Gastrocnemius medialis (tissue), 4 donors: ENCODE measurements at regions not wholly inside any gene's neighbourhood (a gene's known extent, or its start where the extent isn't known, plus 50 kb on each side); places are given as distances from the start of the nearest gene placed in this dataset.

Experiments
- ATAC-seq, 2 donors: fragments of 150-250 bp; one replicate each; pipeline ENCODE4 v1.9.1; 2016
- DNase-seq, 2 donors: peaks; one replicate each; pipeline ENCODE4 v3.0.0-alpha.2; 2019
- H3K27ac ChIP-seq, 4 donors: fragments of 200-600 bp; sonication (generic); 1 replicate in 1 of 4; 2 replicates in 3 of 4; pipeline ENCODE4 v1.5.1; 2016 to 2018; ENCODE audit warnings: mild to moderate bottlenecking in 2 of 4, moderate library complexity in 1 of 4
- H3K27me3 ChIP-seq, 3 donors: fragments of 200-600 bp; sonication (generic) in 2 of 3; 1 replicate in 1 of 3; 2 replicates in 2 of 3; pipeline versions ENCODE4 v1.5.1 to v1.6.0; 2016 to 2019; ENCODE audit warnings: mild to moderate bottlenecking in 1 of 3, moderate library complexity in 1 of 3
- H3K36me3 ChIP-seq, 2 donors: fragments of 200-600 bp; sonication (generic) in 1 of 2; one replicate each; pipeline ENCODE4 v1.5.1; 2017 to 2018
- H3K4me1 ChIP-seq, 2 donors: fragments of 200-600 bp; sonication (generic) in 1 of 2; one replicate each; pipeline ENCODE4 v1.5.1; 2016 to 2017; ENCODE audit warnings: mild to moderate bottlenecking in 2 of 2
- H3K4me3 ChIP-seq, 4 donors: fragments of 200-600 bp; sonication (generic) in 3 of 4; 1 replicate in 1 of 4; 2 replicates in 3 of 4; pipeline ENCODE4 v1.5.1; 2016 to 2019; ENCODE audit warnings: mild to moderate bottlenecking in 2 of 4
- H3K9me3 ChIP-seq, 3 donors: fragments of 200-600 bp; sonication (generic) in 2 of 3; 1 replicate in 1 of 3; 2 replicates in 2 of 3; pipeline ENCODE4 v1.5.1; 2016 to 2019
- CTCF ChIP-seq, 5 experiments: fragments of 450-650 bp in 3 of 5; fragments of 200-600 bp in 2 of 5; sonication (generic) in 2 of 5; IDR thresholded peaks in 4 of 5; conservative IDR thresholded peaks in 1 of 5; 1 replicate in 4 of 5; 2 replicates in 1 of 5; pipeline ENCODE4 v1.5.1; 2016 to 2019; ENCODE audit warnings: antibody characterized with exemption in 5 of 5, mild to moderate bottlenecking in 3 of 5, moderate library complexity in 3 of 5
- POLR2A ChIP-seq, 2 donors: fragments of 450-650 bp; IDR thresholded peaks; one replicate each; pipeline ENCODE4 v1.6.1; 2017; ENCODE audit warnings: antibody characterized with exemption in 2 of 2, mild to moderate bottlenecking in 2 of 2, moderate library complexity in 2 of 2
- in situ Hi-C, 4 donors: fragments of 200-750 bp; cut with MboI; loops; one replicate each; pipeline versions ENCODE4 v1.15.0 to v1.8.0; 2017; ENCODE audit warnings: low sequenced_read_pairs in 4 of 4
- intact Hi-C: fragments of 100-400 bp; cut with DNase I; formaldehyde crosslinking; loops from one replicate; pipeline ENCODE4 v1.15.1; 2023; ENCODE audit warnings: low total_unique reads

DNA sequence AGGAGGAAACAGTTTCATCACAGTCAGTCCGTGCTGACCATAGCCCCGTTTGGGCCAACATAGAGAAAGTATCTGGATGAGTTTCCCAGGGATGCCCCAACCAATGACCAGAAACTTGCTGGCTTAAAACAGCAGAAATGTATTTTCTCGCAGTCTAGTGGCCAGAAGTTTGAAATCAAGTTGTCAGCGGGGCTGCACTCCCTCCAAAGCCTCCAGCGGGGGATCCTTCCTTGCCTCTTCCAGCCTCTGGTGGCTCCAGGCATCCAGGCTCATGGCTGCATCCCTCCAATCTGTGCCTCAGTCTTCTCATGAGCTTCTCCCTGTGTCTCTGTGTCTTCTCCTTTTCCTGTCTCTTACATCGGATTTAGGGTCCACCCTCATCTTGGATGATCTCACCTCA is 89.6 kb upstream of the CTBP2 start:
- TF ChIP-seq CTCF (IDR thresholded peaks at IDR 0.05 in 4 of 5, conservative IDR thresholded peaks at IDR 0.05 in 1 of 5) (no peak), POLR2A (IDR thresholded peaks at IDR 0.05) (no peak)
- no peaks in the 10 kb centered on the region for H3K9me3 ChIP-seq
- intact Hi-C loops, result no loop called here
- DNase-seq (no peak), ATAC-seq (no peak)
- H3K4me3 ChIP-seq, result no peak overlapping the region
- no peaks in the 10 kb centered on the region for H3K36me3 ChIP-seq
- no peaks in the 10 kb centered on the region for H3K27me3 ChIP-seq
- in situ Hi-C loops, result no loop called here
- no peak overlapping the region for H3K27ac ChIP-seq
- no peaks in the 10 kb centered on the region for H3K4me1 ChIP-seq

- in situ Hi-C loops (no loop called here), intact Hi-C loops (no loop called here)
- DNase-seq (no peak), ATAC-seq (no peak)
- TF ChIP-seq CTCF (IDR thresholded peaks at IDR 0.05 in 4 of 5, conservative IDR thresholded peaks at IDR 0.05 in 1 of 5) (no peak), POLR2A (IDR thresholded peaks at IDR 0.05) (no peak)
- no peaks in the 10 kb centered on the region for H3K9me3 ChIP-seq
- no peaks in the 10 kb centered on the region for H3K4me1 ChIP-seq
- H3K27me3 ChIP-seq, result no peaks in the 10 kb centered on the region
- no peak overlapping the region for H3K4me3 ChIP-seq
- no peak overlapping the region for H3K27ac ChIP-seq
- no peaks in the 10 kb centered on the region for H3K36me3 ChIP-seq
Observed at GRCh38 chr10:125248489-125248888, 88.1 kb upstream of the CTBP2 start.

DNA sequence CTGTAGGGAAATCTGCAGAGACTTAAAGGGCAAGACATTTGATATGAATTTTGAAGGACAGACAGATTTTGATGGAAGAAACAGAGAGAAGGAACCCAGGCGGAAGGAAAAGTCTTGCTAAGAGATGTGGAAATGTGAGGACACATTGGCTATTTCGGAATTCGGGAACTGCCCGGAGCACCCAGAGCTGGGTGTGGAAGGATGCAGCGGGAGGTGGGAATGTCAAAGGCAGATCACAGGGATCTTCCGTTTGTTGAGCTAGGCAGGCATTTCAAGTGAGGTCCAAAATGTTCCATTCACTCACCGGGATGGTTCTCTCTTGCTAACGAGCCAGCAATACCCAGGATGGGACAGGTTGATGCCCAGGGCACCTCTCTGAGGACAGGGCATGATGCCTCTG is 87.2 kb upstream of the CTBP2 start:
- H3K27me3 ChIP-seq, result no peaks in the 10 kb centered on the region
- DNase-seq (no peak), ATAC-seq (no peak)
- intact Hi-C loops (no loop called here), in situ Hi-C loops (no loop called here)
- no peak overlapping the region for H3K27ac ChIP-seq
- no peaks in the 10 kb centered on the region for H3K4me1 ChIP-seq
- H3K36me3 ChIP-seq, result no peaks in the 10 kb centered on the region
- TF ChIP-seq CTCF (IDR thresholded peaks at IDR 0.05 in 4 of 5, conservative IDR thresholded peaks at IDR 0.05 in 1 of 5) (no peak), POLR2A (IDR thresholded peaks at IDR 0.05) (no peak)
- H3K9me3 ChIP-seq, result no peaks in the 10 kb centered on the region
- no peak overlapping the region for H3K4me3 ChIP-seq

DNA sequence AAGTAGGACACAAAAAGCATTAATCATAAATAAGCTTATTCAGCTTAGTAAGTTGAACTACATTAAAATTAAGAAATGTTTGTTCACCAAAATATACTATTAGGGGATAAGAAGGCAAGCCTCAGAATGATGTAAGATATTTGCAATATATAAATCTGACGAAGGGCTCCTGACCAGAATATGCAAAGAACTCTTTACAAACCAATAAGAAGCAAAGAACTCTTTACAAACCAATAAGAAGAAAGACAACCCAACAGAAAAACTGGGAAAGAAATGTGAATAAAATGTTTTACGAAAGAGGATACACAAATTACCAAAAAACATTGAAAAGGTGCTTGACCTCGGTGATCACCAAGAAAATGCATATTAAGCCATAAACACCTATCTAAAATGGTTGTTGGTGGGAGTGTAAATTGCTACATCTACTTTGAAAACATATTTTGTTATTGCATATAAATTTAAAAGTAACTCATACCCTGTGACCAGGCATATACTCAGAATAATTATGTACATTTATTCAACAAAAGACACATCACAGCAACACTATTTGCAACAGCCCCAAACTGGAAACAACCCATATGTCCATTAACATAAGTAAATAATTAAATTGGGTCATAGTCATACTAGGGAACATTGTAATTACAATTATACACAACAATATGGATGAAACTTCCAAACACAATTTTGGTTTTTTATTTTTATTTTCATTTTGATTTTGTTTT is 83.3 kb upstream of the CTBP2 start:
- H3K27ac ChIP-seq, result no peak overlapping the region
- DNase-seq (no peak), ATAC-seq (no peak)
- H3K27me3 ChIP-seq, result no peaks in the 10 kb centered on the region
- intact Hi-C loops, result no loop called here
- no peaks in the 10 kb centered on the region for H3K36me3 ChIP-seq
- no peak overlapping the region for H3K4me3 ChIP-seq
- in situ Hi-C loops, result no loop called here
- H3K9me3 ChIP-seq, result peaks cover 0 to 3% (median 0%) of the 10 kb centered on the region in 3 donors
- TF ChIP-seq POLR2A (IDR thresholded peaks at IDR 0.05) (no peak), CTCF (IDR thresholded peaks at IDR 0.05 in 4 of 5, conservative IDR thresholded peaks at IDR 0.05 in 1 of 5) (no peak)
- no peaks in the 10 kb centered on the region for H3K4me1 ChIP-seq

- DNase-seq, result no peak
- Histone ChIP-seq H3K27me3 (no peaks in the 10 kb centered on the region), H3K27ac (no peak overlapping the region), H3K36me3 (no peaks in the 10 kb centered on the region), H3K4me3 (no peak overlapping the region), H3K4me1 (no peaks in the 10 kb centered on the region), H3K9me3 (peaks cover 0 to 3% (median 0%) of the 10 kb centered on the region in 3 donors)
- intact Hi-C loops (no loop called here), in situ Hi-C loops (no loop called here)
- ATAC-seq, result no peak
- TF ChIP-seq POLR2A (IDR thresholded peaks at IDR 0.05) (no peak), CTCF (IDR thresholded peaks at IDR 0.05 in 4 of 5, conservative IDR thresholded peaks at IDR 0.05 in 1 of 5) (no peak)
Observed at GRCh38 chr10:125238682-125239081, 78.3 kb upstream of the CTBP2 start.
